Fibroblast of mammary gland (primary cell): ENCODE measurements at regions not wholly inside any gene's neighbourhood (a gene's known extent, or its start where the extent isn't known, plus 50 kb on each side); places are given as distances from the start of the nearest gene placed in this dataset.

Experiments used
- DNase-seq: peaks from one replicate; pipeline ENCODE4 v3.0.0-alpha.2; 2010; ENCODE audit warnings: low read depth
- H3K4me3 ChIP-seq: 2 replicates; pipeline ENCODE4 v1.5.1; 2011; ENCODE audit warnings: low read depth, mild to moderate bottlenecking, low read length, moderate library complexity; ENCODE audit not compliant: control insufficient read depth
- TF ChIP-seq, protein P1 (sequence below): conservative IDR thresholded peaks from 2 replicates; pipeline ENCODE4 v1.5.1; 2011; ENCODE audit warnings: low read depth, low read length, inconsistent platforms; ENCODE audit not compliant: control insufficient read depth, insufficient read depth

DNA sequence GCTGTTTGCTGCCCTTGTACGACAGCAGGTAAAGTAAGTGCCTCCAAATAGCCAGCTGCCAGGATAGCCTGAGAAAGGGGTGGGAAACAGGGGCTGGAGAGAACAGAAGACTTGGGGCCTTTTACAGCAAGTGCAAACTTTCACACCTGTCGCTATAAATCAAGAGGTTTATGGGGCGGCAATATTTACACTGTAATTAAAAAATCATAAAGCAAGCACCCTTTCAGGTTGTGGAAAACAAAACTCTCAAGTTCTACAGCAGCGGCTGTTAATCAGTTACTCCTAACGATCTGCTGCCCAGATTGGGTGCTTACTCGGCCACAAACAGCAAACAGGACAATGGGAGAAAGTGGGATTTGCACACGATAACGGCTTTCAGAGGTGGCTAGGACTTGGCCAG, 359.5 kb upstream of the ETAA1 start:
- no peak overlapping the region for H3K4me3 ChIP-seq
- TF ChIP-seq, protein P1, sequence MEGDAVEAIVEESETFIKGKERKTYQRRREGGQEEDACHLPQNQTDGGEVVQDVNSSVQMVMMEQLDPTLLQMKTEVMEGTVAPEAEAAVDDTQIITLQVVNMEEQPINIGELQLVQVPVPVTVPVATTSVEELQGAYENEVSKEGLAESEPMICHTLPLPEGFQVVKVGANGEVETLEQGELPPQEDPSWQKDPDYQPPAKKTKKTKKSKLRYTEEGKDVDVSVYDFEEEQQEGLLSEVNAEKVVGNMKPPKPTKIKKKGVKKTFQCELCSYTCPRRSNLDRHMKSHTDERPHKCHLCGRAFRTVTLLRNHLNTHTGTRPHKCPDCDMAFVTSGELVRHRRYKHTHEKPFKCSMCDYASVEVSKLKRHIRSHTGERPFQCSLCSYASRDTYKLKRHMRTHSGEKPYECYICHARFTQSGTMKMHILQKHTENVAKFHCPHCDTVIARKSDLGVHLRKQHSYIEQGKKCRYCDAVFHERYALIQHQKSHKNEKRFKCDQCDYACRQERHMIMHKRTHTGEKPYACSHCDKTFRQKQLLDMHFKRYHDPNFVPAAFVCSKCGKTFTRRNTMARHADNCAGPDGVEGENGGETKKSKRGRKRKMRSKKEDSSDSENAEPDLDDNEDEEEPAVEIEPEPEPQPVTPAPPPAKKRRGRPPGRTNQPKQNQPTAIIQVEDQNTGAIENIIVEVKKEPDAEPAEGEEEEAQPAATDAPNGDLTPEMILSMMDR, result no peak
- no peak for DNase-seq

DNA sequence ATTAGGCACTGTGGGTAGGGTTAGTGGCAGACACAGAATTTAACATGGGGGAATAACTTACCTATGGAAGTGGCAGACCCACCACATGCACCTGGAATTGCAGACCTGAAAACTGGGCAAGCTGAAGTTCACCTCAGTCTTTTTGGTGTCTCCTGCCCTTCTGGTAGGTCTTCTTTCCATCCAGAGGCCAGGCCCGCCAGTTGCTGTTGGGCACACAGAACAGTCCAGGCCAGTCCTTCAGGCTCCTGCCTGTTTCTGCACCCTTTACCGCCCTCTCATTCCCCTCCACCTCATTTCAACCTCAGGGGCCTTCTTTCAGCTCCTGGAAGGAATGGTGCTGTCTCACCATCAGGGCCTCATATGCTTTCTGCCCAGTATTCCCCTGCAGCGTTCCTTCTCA, 358.9 kb upstream of the ETAA1 start:
- DNase-seq, result no peak
- H3K4me3 ChIP-seq, result no peak overlapping the region
- TF ChIP-seq, protein P1, result no peak

DNA sequence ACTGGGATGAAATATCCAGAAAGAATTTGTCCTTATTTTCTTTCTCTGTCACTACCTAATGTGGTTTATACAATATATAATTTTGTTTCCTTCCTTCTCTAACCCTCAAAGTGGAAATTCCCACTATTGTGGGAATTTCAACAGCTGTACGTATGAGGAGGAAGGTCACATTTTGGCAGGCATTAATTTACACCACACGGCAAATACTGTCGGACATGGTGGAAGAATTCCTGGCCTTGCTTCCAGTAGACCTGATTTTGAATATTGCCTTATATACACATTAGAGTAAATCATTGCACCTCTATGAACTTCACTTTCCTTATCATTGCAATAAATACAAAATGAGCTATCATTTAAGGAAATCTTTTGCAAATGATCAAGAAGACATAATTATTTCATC, 358.1 kb upstream of the ETAA1 start:
- TF ChIP-seq, protein P1, result no peak
- DNase-seq, result no peak
- H3K4me3 ChIP-seq, result no peak overlapping the region

DNA sequence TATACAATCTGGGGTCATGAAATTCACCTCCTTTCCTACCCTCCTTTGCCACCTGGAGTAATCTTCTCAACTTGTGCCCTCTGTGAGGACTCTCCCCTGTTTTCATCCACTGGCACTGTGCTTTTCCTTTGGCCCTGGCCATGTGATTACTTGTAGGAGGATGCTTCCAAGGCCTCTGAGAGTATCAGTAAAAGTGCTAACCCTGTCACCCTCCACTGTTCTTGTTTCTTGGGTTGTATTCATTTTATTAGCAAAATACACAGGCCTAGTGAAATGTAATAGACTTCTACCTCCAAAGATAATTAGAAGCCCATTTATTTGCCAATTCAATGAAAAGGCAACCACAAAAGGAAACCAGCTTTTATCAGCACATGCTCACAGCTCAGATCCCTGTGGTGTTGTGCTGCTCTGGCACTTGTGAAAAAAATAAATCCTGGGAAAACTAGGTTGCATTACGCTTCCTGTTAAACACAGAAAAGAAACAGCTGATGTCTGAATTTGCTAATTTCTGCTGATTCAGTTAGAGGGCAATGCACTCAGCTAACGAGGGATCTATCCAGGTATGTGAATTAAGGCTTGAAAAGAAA, 357.5 kb upstream of the ETAA1 start:
- TF ChIP-seq, protein P1, result no peak

DNA sequence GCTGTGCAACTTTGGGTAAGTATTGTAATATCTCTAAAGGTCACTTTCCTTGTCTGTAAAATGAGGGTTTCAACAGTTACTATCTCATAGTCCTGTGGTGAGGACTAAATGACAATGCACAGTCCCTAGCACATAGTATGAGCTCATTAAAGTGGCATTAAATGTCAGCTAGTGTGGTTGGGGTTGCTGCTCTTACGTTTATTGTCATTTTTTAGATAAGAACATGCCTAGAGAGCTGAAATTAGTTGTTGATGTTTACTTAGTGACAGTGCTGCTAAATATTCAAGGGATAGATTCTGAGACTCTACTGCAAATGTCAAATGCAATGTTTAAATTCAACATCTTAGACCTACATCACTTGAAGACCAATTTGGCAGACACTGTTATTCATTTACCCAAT, 356.1 kb upstream of the ETAA1 start:
- DNase-seq, result no peak

More for the DNA sequence above, 357.5 kb upstream of the ETAA1 start:
- no peak for DNase-seq
- H3K4me3 ChIP-seq, result no peak overlapping the region

DNA sequence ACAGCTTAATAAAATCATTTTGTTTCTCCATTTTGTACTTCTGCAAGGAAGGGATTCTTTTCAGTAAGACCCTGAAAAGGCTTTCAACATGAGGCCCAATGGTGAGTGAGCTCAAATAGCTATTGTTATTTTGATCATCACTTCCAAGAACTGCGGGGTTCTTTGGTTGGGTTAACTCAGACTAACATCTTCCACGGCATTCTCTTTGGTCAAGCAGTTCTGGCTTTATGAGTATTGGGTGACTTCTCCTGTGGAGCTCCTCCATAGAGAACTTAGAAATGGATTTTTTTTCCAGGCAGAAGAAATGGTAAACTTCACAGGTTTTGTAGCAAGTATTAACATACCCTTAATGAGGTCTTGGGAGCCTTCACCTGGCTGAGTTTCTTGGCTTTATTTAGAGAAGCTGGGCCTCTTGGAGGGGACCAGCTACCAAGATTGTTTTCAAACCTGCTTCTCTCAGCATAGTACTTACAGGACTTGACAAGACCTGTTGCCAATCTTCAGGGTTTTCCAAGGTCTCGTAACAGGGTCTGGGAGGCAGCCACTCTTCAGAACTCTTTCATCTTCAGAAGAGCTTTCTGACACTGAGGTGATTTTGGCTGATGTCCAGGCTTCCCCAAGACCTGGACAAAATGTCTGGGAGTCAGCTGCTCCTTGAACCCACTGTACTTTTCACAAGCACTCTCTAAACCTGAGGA, 353.2 kb upstream of the ETAA1 start:
- DNase-seq, result no peak
- TF ChIP-seq, protein P1, result no peak
- H3K4me3 ChIP-seq, result no peak overlapping the region

More for the DNA sequence above, 356.1 kb upstream of the ETAA1 start:
- H3K4me3 ChIP-seq, result no peak overlapping the region
- TF ChIP-seq, protein P1, result no peak
